CD4-positive, alpha-beta T cell treated with Interleukin-6 at 100 ng/mL for 8 hours (primary cell): ENCODE measurements at regions not wholly inside any gene's neighbourhood (a gene's known extent, or its start where the extent isn't known, plus 50 kb on each side); places are given as distances from the start of the nearest gene placed in this dataset.
"Not testable (repeated sequence)": the region's sequence is repeated elsewhere in the genome, so short reads cannot be mapped to it uniquely, and the experiment has no call there.

Experiments
- DNase-seq: peaks from one replicate; pipeline ENCODE4 v3.0.0-alpha.2; 2020; ENCODE audit warnings: mixed read lengths, low spot score

DNA sequence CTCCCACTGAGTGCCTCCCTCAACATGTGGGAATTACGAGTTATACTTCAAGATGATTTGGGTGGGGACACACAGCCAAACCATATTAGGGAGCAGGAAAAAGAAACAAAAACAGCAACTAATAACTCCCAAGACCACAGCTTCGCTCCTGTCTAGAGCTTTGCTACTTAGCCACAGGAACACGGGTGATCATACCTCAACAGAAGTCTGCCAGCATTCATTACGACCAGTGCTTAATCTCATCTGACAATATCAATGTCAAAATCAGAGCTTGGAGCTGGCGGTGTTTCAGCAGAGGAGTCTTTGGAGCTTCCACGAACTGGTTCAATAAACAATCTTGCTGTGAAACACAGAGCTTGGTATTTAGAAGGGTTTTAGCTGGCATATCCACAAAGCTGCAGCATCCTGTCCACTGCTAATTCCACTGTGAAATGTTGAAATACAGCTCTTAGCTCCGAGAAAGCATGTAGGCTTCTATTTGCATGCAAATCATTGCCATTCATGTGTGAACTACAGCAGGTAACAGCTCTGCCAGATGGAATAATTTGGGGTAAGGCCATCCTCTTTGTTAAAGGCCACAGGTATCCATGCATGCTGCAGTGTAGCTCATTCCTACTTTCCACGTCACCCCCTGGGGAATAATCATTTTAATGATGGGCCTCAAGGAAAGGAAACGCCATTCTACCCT is 128.4 kb upstream of the GOT2 start:
- DNase-seq = no peak

DNA sequence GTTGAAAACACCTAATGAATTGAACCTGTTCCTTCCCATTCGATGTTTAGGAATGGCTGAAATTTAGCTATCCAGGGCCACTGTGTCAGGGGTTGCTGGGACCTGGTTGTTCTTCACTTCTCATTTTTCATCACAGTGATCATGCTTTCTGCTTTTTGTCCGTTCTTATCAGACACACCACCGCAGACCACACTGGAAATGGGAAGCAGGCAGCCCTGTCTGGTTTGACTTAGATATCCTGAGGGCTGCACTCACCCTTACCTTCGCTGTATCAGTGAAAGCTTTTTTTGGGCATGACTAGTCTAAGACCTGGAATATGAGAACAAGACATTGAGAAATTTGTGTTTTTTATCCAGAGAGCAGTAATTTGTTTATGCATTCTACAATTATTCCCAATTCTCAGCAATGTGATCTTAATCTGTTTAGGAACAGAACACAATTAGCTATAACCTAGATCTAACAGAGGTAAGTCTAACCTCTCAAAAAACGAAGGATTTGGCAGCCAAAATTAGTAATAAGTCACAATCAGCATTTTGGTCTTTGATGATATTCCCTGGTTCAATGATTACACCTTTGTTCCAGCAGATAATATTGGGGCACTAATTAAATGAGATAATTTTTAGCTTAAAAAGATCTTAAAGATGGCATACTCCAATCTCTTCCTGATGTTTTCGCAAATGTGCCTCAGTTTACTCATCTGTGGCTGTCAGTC is 126.0 kb upstream of the GOT2 start:
- DNase-seq = no peak

DNA sequence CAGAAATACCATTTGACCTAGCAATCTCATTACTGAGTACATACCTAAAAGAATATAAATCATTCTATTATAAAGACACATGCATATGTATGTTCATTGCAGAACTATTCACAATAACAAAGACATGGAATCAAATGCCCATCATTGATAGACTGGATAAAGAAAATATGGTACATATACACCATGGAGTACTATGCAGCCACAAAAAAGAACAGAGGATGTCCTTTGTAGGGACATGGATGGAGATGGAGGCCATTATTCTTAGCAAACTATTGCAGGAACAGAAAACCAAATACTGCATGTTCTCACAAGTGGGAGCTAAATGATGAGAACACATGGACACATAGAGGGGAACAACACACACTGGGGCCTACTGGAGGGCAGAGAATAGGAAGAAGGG is 124.5 kb upstream of the GOT2 start:
- not testable (repeated sequence) for DNase-seq

DNA sequence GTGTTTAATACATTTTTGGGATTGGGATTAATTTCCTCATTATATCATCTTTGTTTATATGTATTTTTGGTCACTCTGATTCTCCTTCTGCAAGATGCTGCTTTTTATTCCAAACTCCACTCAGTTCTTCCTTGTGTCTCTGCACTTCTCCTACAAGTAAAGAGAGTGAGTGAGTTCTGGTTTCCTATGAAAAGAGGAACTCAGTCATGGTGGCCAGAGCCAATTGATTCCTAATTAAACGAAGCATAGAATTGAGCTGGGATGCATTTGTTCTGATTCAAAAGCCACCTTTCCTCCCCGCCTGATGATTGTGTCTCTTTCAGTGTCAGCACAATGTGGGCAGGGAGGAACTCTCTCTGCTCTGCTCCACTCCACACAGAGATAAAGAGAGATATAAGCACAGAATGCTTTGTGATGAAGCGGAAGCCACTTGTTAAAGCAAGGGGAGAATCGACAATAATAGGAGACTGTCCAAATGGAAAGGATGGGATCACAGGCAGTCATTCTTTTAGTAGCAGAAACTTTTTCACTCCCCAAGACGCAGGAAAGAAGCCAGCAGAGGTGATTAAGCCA is 121.3 kb upstream of the GOT2 start:
- DNase-seq = no peak

DNA sequence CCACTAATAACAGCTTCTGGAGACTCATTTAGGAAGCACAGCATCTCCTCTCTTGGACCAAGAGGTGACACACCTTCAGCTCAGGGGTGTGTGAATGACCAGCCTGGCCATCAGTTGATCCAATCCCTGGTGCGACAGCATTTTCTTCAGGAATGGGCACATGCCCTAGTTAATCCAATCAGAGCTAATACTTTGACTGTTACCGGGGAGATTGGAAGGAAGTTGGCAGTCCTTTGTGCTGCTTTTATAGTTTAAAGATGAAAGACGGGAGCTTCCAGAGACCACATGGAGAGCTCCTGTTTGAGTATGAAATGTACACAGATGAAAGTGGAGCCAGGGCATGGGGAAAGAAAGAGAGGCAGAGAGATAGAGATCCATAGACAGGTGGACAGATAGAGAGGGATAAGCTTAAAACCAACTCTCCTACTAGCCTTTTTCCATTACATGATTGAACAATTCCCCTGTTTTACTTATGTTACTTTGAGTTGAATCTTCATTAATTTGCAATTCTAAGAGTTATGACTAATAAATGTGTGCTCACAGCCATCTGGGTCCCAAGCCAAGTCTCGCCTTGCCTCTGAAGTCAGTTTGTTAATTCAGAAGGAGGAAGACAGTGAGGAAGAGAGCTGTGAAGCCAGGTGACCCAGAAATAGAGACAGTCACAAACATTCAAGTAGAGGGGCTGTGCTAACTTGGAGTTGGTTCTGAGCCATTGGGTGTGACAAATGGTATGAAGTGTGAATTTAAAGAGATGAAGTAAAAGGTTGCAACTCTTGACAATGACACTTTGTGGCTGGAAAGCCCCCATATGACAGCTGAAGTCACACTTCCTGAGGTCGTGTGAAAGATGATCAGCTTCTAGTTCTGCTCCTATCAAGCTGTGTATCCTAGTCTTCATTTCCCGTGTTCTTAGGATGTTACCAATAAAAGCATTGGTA is 120.0 kb upstream of the GOT2 start:
- DNase-seq = no peak

DNA sequence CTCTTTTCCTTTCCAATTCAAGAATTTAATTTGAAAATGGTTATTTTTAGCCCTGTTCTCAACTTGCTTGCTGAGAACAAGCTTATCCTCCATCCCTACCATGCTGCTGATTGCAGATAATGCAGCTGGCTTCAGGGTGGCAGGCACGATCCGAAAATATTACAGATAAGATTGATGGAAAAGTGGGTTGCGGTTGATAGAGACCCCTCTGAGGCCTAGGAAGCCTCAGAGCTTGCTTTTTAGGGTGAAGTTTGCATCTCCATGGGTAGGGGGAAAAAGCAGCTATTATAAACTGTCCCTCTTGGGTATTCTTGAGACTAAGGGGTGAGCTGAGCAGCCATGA is 116.5 kb upstream of the GOT2 start:
- DNase-seq = no peak

DNA sequence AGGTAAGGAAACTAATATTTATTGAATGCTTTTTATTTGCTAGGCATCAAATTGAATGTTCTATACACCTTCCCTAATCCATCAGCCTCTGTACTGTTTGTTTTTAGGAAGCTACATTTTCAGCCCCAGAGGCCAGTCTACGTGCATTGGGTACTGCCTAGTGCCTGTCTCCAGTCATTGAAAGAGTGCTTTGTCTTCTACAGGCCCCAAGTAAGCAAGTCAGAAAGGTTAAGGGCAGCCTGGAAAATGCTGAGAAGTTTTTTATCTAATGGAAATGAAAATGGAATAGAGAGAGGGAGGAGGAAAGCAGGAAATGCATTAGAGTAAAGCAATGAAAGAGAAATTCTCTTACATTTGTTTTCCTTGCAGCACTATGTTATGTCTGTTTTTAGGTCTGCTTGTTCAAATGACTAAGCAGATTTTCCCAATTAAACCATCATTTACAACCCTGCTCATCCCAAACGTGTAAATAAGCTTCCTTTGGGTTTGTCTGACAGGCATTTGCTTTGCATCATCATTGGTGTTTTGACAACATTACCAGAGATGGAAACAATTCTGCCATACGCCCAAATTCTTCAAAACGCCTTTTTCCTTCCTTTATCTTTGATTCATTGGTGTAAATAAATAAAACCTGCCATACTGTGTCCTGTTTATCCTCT is 116.0 kb upstream of the GOT2 start:
- no peak for DNase-seq

DNA sequence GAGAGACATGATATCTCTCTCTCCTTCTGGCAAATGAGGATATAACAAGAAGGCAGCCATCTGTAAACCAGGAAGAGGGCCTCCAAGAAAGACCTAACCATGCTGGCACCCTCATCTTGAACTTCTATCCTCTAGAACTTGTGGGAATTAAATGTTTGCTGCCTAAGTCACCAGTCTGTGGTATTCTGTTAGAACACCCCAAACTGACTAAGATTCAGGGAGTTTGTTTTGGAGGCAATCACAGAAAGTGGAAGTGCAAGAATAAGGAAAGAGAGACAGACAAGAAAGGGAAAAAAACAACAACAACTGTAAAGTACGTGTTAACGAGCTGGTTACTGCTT is 114.5 kb upstream of the GOT2 start:
- no peak for DNase-seq

DNA sequence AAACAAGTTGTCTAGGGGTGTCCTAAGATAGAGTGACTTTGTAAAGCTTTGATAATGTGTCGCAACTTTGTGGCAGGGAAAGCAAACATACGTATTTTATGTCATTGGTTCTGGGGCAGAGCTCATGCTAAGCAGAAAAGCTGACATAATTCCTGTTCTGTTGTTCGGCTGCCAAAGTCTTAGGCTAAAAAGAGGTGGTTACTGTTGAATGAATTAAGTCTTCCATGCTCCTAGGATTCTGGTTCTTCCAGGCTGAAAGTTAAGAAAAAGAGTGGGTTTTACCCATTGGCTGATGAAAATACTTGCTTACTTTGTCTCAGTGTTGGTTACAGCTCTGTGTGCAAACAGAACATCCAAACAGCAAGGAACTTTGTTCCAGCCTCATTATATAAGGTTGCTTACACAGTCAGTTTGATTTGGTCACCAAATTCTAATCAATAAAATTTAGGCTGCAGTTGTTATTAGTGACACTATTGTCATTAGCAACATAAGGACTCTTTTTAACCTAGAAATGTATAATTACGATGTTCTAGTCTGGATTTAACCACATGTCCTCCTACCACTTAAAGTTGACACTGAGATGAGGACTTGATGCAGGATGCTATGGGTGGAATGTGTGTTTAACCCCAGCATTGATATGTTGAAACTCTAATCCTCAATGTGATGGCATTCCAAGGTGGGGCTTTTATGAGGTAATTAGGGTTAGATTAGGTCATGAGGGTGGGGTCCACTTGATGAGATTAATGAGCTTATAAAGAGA is 114.0 kb upstream of the GOT2 start:
- DNase-seq = no peak

DNA sequence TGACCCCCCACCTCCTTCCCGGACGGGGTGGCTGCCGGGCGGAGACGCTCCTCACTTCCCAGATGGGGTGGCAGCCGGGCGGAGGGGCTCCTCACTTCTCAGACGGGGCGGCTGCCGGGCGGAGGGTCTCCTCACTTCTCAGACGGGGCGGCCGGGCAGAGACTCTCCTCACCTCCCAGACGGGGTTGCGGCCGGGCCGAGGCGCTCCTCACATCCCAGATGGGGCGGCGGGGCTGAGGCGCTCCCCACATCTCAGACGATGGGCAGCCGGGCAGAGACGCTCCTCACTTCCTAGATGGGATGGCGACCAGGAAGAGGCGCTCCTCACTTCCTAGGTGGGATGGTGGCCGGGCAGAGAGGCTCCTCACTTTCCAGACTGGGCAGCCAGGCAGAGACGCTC is 112.1 kb upstream of the GOT2 start:
- DNase-seq = not testable (repeated sequence)

DNA sequence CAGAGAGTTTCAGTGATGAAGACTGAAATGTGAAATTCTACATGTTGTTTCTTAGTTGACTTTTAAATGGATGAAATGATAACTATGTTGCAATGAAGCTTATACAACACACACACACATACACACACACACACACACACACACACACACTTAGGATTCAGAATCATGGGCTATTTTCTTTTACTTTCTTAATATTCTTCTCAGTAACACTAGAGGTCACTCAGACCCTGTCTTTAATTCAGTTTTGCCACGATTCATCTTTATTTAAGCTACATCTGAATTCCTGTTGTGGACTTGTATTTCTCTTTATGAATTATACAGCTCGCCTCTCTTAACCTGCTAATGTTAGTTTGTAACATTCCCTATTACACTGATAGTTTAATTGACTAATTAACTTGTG is 109.6 kb upstream of the GOT2 start:
- no peak for DNase-seq

DNA sequence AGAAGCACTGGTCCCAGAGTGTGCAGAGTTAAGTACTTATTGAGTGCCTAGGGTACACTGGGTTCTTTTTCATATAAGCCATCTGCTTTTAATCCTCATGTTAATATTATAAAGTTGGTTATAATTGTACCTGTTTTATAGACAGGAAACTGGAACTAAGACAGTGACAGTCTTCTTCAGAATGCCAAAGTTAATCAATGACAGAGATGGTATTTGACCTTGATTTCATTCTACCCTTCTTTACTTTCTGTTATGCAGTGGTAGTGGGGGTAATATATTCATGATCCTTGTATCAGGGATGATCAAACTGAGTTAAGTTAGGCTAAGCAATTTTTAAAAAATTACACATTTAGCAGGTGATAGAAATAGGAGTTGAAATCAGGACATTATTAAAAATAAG is 108.6 kb upstream of the GOT2 start:
- no peak for DNase-seq

DNA sequence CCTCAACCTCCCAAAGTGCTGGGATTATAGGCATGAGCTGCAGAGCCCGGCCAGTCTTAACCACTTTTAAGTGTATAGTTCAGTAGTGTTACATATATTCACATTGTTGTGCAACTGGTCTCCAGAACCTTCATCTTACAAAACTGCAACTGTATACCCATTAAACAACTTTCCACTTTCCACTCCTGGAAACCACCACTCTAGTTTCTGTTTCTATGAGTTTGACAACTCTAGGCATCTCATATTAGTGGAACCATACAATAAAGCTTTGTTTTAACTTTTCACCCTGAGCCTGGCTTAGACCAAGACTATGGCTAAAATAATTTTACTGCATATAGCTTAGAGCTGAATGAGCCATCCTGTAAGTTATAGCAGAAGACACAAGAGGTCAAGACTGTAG is 108.0 kb upstream of the GOT2 start:
- DNase-seq = no peak

DNA sequence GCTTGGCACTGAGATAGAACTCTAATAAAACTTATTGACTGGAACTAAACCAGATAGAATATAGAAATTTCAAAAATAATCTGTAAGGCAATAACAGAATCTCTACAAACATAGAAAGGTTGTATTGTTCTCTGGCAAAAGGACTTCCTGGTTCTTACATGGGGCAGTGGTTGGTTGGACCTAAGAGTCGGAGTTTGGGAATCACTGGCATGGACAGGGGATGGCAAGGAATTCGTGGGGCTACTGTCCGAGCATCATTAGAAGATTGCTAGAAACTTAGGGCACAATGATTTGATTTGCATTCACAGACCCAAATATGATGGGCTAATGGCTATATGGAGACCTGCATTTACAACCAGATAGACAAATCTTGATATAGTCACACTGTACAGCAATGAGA is 103.8 kb upstream of the GOT2 start:
- no peak for DNase-seq

DNA sequence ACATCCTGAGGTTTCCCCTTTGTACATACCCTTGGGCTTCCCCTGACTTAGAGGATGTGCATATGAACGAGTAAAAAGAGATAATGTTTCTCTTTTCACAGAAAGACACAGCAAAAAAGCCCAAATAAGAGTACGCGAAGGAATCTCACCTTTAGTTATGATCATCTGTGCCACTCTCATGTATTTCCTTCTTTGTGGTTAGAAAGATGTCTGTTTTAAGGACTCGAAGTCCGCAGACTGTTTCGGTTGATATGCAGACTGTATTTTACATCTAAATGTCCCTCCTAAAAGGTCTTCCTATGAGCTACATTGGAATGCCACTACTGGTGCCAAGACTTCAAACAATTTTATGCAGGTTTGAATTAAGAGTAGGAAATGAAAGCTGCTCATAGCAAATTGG is 102.3 kb upstream of the GOT2 start:
- no peak for DNase-seq

DNA sequence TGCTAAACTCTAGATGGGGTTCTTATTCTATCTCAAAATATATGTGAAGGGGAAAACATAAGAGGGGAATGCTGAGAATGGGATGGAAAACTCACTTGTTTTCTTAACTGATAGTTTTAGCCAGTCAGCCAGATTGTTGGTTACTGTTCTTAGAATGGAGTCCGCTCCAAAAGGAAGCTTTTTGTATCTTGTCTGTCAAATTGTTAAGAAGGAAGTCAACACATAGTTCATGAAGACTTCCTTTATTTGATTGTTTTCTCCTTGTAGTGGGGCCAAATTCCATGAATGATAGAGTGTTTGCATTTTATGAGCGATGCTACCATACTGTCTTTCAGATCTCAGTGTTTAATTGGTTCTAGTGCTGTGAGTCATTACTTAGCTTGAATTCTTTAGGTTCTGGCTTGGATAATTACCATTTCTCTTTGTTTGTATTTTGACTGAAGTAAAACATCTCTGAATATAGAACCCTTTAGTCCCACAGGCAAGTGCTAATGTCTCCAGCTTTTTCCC is 98.3 kb upstream of the GOT2 start:
- no peak for DNase-seq

DNA sequence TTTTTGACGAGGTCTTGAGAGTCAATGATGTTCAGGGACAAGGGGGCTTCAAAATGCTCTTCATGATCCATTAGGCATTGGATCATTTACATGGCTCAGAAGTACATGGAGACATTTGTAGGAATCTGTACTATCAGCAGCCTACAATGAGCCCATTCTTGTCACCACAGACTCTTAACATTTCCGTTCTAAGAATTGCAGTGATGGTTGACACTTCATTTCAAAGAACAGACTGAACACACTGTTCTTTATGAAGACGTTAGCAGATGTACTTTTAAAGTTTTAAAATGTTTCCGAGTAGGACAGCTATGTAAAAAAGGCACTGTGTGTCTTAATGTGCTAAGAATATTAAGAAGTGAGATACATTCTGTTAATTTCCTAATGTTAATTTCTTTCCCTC is 97.3 kb upstream of the GOT2 start:
- no peak for DNase-seq

DNA sequence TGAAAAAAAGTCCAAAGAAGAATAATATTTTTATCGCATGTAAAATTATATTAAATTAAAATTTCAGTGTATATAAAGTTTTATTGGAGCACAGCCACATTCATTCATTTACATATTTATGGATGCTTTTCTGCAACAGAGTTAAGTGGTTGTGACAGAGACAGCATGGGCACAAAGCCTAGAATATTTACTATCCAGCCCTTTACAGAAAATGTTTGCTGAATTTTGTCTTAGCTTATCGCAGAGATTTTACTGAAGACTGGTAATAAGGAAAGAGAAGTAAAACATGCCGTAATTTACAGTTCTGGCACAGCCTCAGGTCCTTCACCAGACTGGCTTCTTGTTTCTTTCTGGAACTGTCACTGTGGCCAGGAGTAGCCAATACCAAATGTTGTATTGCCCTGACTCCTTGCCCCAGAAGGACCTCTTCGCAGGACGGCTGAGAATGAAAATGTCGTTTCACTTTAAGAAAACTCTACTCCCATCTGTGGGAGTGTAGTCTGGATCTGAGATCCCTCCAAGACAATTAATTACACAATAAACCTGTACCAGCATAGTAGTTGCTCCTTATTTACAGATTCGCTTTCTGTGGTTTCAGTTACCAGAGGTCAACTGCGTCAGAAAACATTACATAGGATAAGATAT is 94.9 kb upstream of the GOT2 start:
- no peak for DNase-seq

DNA sequence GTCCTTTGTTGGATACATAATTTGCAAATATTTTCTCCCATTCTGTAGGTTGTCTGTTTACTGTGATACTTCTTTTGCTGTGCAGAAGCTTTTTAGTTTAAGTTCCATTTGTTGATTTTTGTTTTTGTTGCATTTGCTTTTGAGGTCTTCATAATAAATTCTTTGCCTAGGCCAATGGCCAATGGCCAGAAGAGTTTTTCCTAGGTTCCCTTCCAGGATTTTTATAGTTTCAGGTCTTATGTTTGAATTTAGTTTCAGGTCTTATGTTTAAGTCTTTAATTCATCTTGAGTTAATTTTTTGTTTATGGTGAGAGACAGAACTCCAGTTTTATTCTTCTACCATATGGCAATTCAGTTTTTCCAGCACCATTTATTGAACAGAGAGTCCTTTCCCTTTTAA is 90.1 kb upstream of the GOT2 start:
- no peak for DNase-seq

DNA sequence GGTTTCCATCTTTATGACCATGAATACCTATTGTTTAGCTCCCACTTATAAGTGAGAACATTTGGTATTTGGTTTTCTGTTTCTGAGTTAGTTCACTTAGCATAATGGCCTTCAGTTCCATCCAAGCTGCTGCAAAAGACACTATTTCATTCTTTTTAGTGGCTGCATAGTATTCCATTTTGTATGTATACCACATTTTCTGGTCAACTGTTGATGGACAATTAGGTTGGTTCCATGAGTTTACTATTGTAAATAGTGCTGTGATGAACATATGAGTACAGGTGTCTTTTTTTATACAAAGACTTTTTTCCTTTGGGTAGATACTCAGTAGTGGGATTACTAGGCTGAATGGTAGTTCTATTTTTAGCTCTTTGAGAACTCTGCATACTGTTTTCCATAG is 87.8 kb upstream of the GOT2 start:
- no peak for DNase-seq

DNA sequence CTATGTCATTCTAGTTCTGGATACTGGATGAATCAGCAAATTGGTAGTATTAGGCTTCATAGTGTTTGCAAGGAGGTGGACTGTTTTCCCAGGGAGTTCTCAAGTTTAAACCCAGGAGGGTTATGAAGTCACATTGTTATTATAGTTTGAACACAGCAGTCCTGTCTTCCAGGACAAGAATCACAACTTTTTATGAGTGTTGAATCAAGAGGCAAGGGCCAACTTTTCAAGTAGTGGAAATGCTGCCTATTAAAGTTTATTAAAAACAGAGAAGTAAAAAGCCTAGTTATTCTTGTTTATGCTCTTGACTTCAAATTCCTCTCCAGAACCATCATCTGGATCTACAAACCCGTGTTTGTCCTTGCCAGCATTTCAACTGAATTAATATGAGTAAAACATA is 86.3 kb upstream of the GOT2 start:
- DNase-seq = no peak
